ENCODE measurements at regions not wholly inside any gene's neighbourhood (a gene's known extent, or its start where the extent isn't known, plus 50 kb on each side); places are given as distances from the start of the nearest gene placed in this dataset.

GRCh38 chr5:74149395-74149794 is 491.1 kb downstream of the ENC1 start:
- no peak overlapping the region for H3K4me2 ChIP-seq (ENCODE audit: low read length)

More at GRCh38 chr5:74149395-74149794, 491.1 kb downstream of the ENC1 start:
- CTCF ChIA-PET: no interaction called here
- Histone ChIP-seq H3K9me3 (ENCODE audit: control insufficient read depth in 1 of 2, insufficient read depth in 1 of 2, low read depth in 1 of 2, low read length in 2 of 2) (no peaks in the 10 kb centered on the region), H3K9me2 (ENCODE audit: insufficient read depth) (no peaks in the 10 kb centered on the region; the same call in 1 of the 2 replicates), H3K27me3 (ENCODE audit: insufficient read depth, low read length) (no peaks in the 10 kb centered on the region), H3K4me3 (replicated peaks in 1 of 2; ENCODE audit: low read depth in 1 of 2, low read length in 2 of 2) (no peak overlapping the region), H3K9ac (ENCODE audit: low read length) (no peak overlapping the region), H3K4me1 (ENCODE audit: control insufficient read depth in 1 of 2, insufficient read depth in 2 of 2, low read length in 2 of 2) (no peaks in the 10 kb centered on the region), H4K20me1 (ENCODE audit: insufficient read depth) (no peaks in the 10 kb centered on the region), H3K36me3 (ENCODE audit: control insufficient read depth in 1 of 2, insufficient read depth in 2 of 2, low read length in 2 of 2) (no peaks in the 10 kb centered on the region), H3K79me2 (ENCODE audit: insufficient read depth, low read length) (no peaks in the 10 kb centered on the region), H3K27ac (ENCODE audit: low read depth, low read length) (no peak overlapping the region), H2AFZ (ENCODE audit: low read depth, low read length, poor library complexity, severe bottlenecking) (no peak overlapping the region)
- no peak for DNase-seq (ENCODE audit: low read depth, low spot score)
- RAD21 ChIA-PET (ENCODE audit: low non-redundant PET in 1 of 2, low total read pairs in 2 of 2, uncharacterized antibody in 2 of 2, unreplicated experiment in 2 of 2): no interaction called here
- TF ChIP-seq CBX3 (IDR thresholded peaks at IDR 0.05; ENCODE audit: low read depth): no peak
- TF ChIP-seq SP1 (IDR thresholded peaks at IDR 0.05; ENCODE audit: low read depth): no peak
- no peak for TF ChIP-seq CEBPB (IDR thresholded peaks at IDR 0.05; ENCODE audit: low read depth)
- no peak for TF ChIP-seq SIN3A (IDR thresholded peaks at IDR 0.05; ENCODE audit: low read depth)
- TF ChIP-seq JUND (IDR thresholded peaks at IDR 0.05): no peak
- no peak for TF ChIP-seq EZH2 (IDR thresholded peaks at IDR 0.05)
- TF ChIP-seq SRF (IDR thresholded peaks at IDR 0.05; ENCODE audit: low read depth): no peak
- TF ChIP-seq POLR2A (IDR thresholded peaks at IDR 0.05; ENCODE audit: borderline replicate concordance, extremely low read depth, insufficient read depth, insufficient read length): no peak
- no peak for TF ChIP-seq POLR2AphosphoS5 (IDR thresholded peaks at IDR 0.05; ENCODE audit: low read depth, low read length)
- TF ChIP-seq CTCF (IDR thresholded peaks at IDR 0.05 in 2 of 3, conservative IDR thresholded peaks at IDR 0.05 in 1 of 3; ENCODE audit: borderline replicate concordance in 1 of 3, insufficient read depth in 1 of 3, low read depth in 2 of 3, low read length in 2 of 3): no peak
- TF ChIP-seq REST (IDR thresholded peaks at IDR 0.05; ENCODE audit: low read depth): no peak
- TF ChIP-seq ATF3 (IDR thresholded peaks at IDR 0.05): no peak
- TF ChIP-seq ELF1 (IDR thresholded peaks at IDR 0.05; ENCODE audit: borderline replicate concordance, low read depth): no peak
- no peak for TF ChIP-seq FOSL1 (IDR thresholded peaks at IDR 0.05; ENCODE audit: low read depth)
- TF ChIP-seq ZBTB33 (IDR thresholded peaks at IDR 0.05; ENCODE audit: extremely low read depth, insufficient replicate concordance, low read length): no peak
- no peak for TF ChIP-seq YY1 (IDR thresholded peaks at IDR 0.05; ENCODE audit: extremely low read depth, insufficient replicate concordance, low read depth, low read length)
- ATAC-seq: no peak
- no TSS peak for BruUV-seq (replicated peaks)
- POLR2A ChIA-PET: no interaction called here
- intact Hi-C loops (cut with micrococcal nuclease): no loop called here
